ENCODE measurements at regions not wholly inside any gene's neighbourhood (a gene's known extent, or its start where the extent isn't known, plus 50 kb on each side); places are given as distances from the start of the nearest gene placed in this dataset.
"Not testable (repeated sequence)": the region's sequence is repeated elsewhere in the genome, so short reads cannot be mapped to it uniquely, and the experiment has no call there.

- Histone ChIP-seq H3K9me3 (0 out of 3 replicates have a peak, but pooled peaks cover 3% of the 10 kb centered on the region), H3K27ac (no peak overlapping the region), H3K4me3 (no peak overlapping the region), H3K4me1 (no peaks in the 10 kb centered on the region), H3K4me2 (no peak overlapping the region)
- no peak for FAIRE-seq
- DNase-seq (ENCODE audit: low read depth in 1 of 2, low spot score in 1 of 2) = no peak
- CTCF ChIA-PET = no interaction called here
- 40% methylated on average over 5 of the region's 5 CpGs for WGBS (ENCODE audit: missing lambda C conversion rate)
- no peak for TF ChIP-seq PHF8 (IDR thresholded peaks at IDR 0.05; ENCODE audit: borderline replicate concordance, low read depth)
- TF ChIP-seq CEBPB (IDR thresholded peaks at IDR 0.05) = no peak
- no peak for TF ChIP-seq RARB (CRISPR knock-in tag; IDR thresholded peaks at IDR 0.05)
- TF ChIP-seq JUNB (IDR thresholded peaks at IDR 0.05) = no peak
- TF ChIP-seq HEYL (CRISPR knock-in tag; IDR thresholded peaks at IDR 0.05) = no peak
- no peak for TF ChIP-seq EP300 (IDR thresholded peaks at IDR 0.05)
- no peak for TF ChIP-seq JUN (IDR thresholded peaks at IDR 0.05)
- no peak for TF ChIP-seq ESRRA (IDR thresholded peaks at IDR 0.05; ENCODE audit: borderline replicate concordance, low read length)
- TF ChIP-seq PBX3 (IDR thresholded peaks at IDR 0.05) = no peak
- no peak for TF ChIP-seq RAD21 (conservative IDR thresholded peaks at IDR 0.05 in 1 of 2, IDR thresholded peaks at IDR 0.05 in 1 of 2)
- no peak for TF ChIP-seq FOSL2 (IDR thresholded peaks at IDR 0.05)
- no peak for TF ChIP-seq FOSL2 (CRISPR knock-in tag; IDR thresholded peaks at IDR 0.05)
- TF ChIP-seq ZSCAN20 (CRISPR knock-in tag; IDR thresholded peaks at IDR 0.05) = no peak
- ATAC-seq = no peak
- POLR2A ChIA-PET = no interaction called here
These were observed 761.5 kb upstream of the SOX11 start for GRCh38 chr2:4930704-4931103.

GRCh38 chr2:4931721-4932365, 760.3 kb upstream of the SOX11 start:
- no peak overlapping the region for H3K4me2 ChIP-seq
- 20% methylated on average over 6 of the region's 6 CpGs for WGBS (ENCODE audit: missing lambda C conversion rate)
- no peak for FAIRE-seq
- H3K4me3 ChIP-seq = no peak overlapping the region
- no peak overlapping the region for H3K27ac ChIP-seq
- TF ChIP-seq ELK1 (IDR thresholded peaks at IDR 0.05; ENCODE audit: low read depth, low read length) (no peak), PHF8 (IDR thresholded peaks at IDR 0.05; ENCODE audit: borderline replicate concordance, low read depth) (no peak), ZNF302 (CRISPR knock-in tag; IDR thresholded peaks at IDR 0.05) (no peak), EHMT2 (IDR thresholded peaks at IDR 0.05; ENCODE audit: low read depth) (no peak), GATA3 (IDR thresholded peaks at IDR 0.05; ENCODE audit: borderline replicate concordance) (no peak), HEYL (CRISPR knock-in tag; IDR thresholded peaks at IDR 0.05) (no peak), BCL3 (IDR thresholded peaks at IDR 0.05) (no peak), SMC3 (IDR thresholded peaks at IDR 0.05) (no peak), JUN (IDR thresholded peaks at IDR 0.05) (no peak), RFX5 (IDR thresholded peaks at IDR 0.05) (no peak), RAD21 (conservative IDR thresholded peaks at IDR 0.05 in 1 of 2, IDR thresholded peaks at IDR 0.05 in 1 of 2) (no peak), KDM1A (IDR thresholded peaks at IDR 0.05; ENCODE audit: low read depth) (no peak), MYC (IDR thresholded peaks at IDR 0.05; ENCODE audit: borderline replicate concordance, low read length) (no peak), E2F6 (IDR thresholded peaks at IDR 0.05; ENCODE audit: borderline replicate concordance, low read depth) (no peak), MAX (IDR thresholded peaks at IDR 0.05) (no peak), ESRRA (IDR thresholded peaks at IDR 0.05; ENCODE audit: borderline replicate concordance, low read length) (no peak), HDAC2 (IDR thresholded peaks at IDR 0.05) (no peak), TP53 (CRISPR knock-in tag; IDR thresholded peaks at IDR 0.05) (no peak)
- ChIA-PET POLR2A (no interaction called here), CTCF (no interaction called here)
- H3K4me1 ChIP-seq = no peaks in the 10 kb centered on the region
- ATAC-seq = no peak
- H3K9me3 ChIP-seq = 0 out of 3 replicates have a peak, but pooled peaks cover 3% of the 10 kb centered on the region
- DNase-seq (ENCODE audit: low read depth in 1 of 2, low spot score in 1 of 2) = no peak

- ATAC-seq; FAIRE-seq; H3K9me3 ChIP-seq; H3K4me1 ChIP-seq; H3K4me3 ChIP-seq; H3K27ac ChIP-seq; DNase-seq (ENCODE audit: low read depth in 1 of 2, low spot score in 1 of 2); CTCF ChIA-PET; H3K4me2 ChIP-seq; POLR2A ChIA-PET: not testable (repeated sequence)
- 52% methylated on average over 11 of the region's 35 CpGs for WGBS (ENCODE audit: missing lambda C conversion rate)
These were observed 756.9 kb upstream of the SOX11 start for GRCh38 chr2:4935291-4935690.
